GM18517 (cell line): ENCODE measurements at regions not wholly inside any gene's neighbourhood (a gene's known extent, or its start where the extent isn't known, plus 50 kb on each side); places are given as distances from the start of the nearest gene placed in this dataset.

Source experiments
- ATAC-seq: cut with Tn5 transposase; IDR thresholded peaks from one replicate; pipeline ENCODE4 v1.9.1; 2021; ENCODE audit warnings: mild to moderate bottlenecking, moderate library complexity; ENCODE audit not compliant: unreplicated experiment

- no peak for ATAC-seq
Observed at GRCh38 chr10:31261511-31262311, 57.3 kb upstream of the ZEB1 start.

- no peak for ATAC-seq
Observed at GRCh38 chr10:31262672-31263071, 56.3 kb upstream of the ZEB1 start.

- no peak for ATAC-seq
Observed at GRCh38 chr10:31263903-31264302, 55.1 kb upstream of the ZEB1 start.

DNA sequence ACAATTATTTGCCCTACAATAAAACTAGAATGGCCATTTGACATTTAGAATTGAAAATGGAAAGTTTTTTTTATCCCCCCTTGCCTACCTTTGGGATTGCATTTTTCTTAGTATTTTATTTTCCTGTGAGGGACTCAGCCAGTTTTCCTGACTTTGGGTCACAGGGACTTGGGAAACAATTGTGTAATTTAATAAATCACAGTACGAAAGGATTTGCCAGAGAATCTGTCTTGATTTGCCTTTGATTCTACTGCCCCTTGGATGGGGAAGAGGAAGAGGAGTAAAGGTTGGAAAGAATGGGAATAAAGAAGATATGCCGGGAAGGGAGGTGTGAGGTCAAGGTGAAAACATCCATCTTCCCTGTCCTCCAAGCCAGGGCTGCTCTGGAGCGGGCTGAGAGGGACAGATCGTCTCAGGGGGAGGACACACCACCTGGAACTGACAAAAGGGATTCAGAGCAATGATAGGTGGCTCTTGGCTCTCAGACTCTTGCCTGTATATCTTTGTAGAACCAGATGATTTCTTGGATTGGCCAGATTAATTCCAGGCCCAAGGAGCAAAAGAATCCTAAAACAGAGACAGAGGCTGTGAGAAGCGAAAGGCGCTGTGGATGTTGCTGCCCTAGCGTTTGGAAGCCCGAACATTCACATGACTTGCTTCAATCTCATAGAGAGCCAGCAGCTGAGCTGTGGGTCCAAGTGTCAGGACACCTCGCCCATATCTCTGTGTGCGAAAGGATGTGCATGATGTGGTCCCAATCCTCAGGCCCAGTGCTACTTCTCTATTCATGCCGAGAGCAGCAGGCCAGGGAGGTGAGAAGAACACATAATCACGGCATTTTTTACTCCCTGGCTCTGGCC is 50.3 kb upstream of the ZEB1 start:
- ATAC-seq, result no peak
